Neural progenitor cell (in vitro differentiated cells): ENCODE measurements at regions not wholly inside any gene's neighbourhood (a gene's known extent, or its start where the extent isn't known, plus 50 kb on each side); places are given as distances from the start of the nearest gene placed in this dataset.

Source experiments
- DNase-seq: peaks from one replicate; pipeline ENCODE4 v3.0.0-alpha.2; 2016; ENCODE audit warnings: low spot score
- H2AFZ ChIP-seq: fragments of 200-600 bp; sonication (generic); replicated peaks from 2 replicates; pipeline ENCODE4 v1.6.1; 2016; ENCODE audit warnings: antibody characterized with exemption
- H3F3A ChIP-seq: fragments of 200-600 bp; sonication (generic); 2 replicates; pipeline ENCODE4 v1.6.1; 2016; ENCODE audit warnings: antibody characterized with exemption, low read depth
- H3K27ac ChIP-seq: fragments of 200-600 bp; sonication (generic); 2 replicates; pipeline ENCODE4 v1.5.1; 2016; ENCODE audit warnings: mild to moderate bottlenecking
- H3K27me3 ChIP-seq: fragments of 200-600 bp; sonication (generic); 2 replicates; pipeline ENCODE4 v1.6.1; 2016; ENCODE audit warnings: mild to moderate bottlenecking, moderate library complexity
- H3K36me3 ChIP-seq: fragments of 200-600 bp; sonication (generic); 2 replicates; pipeline ENCODE4 v1.5.1; 2016
- H3K4me1 ChIP-seq: fragments of 200-600 bp; sonication (generic); 2 replicates; pipeline ENCODE4 v1.6.1; 2016; ENCODE audit warnings: mixed run types
- H3K4me2 ChIP-seq: fragments of 200-600 bp; sonication (generic); 2 replicates; pipeline ENCODE4 v1.6.1; 2016
- H3K4me3 ChIP-seq: fragments of 200-600 bp; sonication (generic); 2 replicates; pipeline ENCODE4 v1.5.1; 2016
- H3K79me2 ChIP-seq: fragments of 200-600 bp; sonication (generic); 2 replicates; pipeline ENCODE4 v1.6.1; 2016; ENCODE audit warnings: low read depth
- H3K9ac ChIP-seq: fragments of 200-600 bp; sonication (generic); 2 replicates; pipeline ENCODE4 v1.6.1; 2016
- H3K9me3 ChIP-seq: fragments of 200-600 bp; sonication (generic); 2 replicates; pipeline ENCODE4 v1.5.1; 2016; ENCODE audit warnings: low read depth
- H4K20me1 ChIP-seq: fragments of 200-600 bp; sonication (generic); 2 replicates; pipeline ENCODE4 v1.6.1; 2016; ENCODE audit warnings: low read depth
- H3K27ac Mint-ChIP-seq: 3 replicates; pipeline ENCODE4 v1.8.0; 2021; ENCODE audit warnings: mixed read lengths
- H3K27me3 Mint-ChIP-seq: 2 replicates; pipeline ENCODE4 v1.8.0; 2022; ENCODE audit warnings: low read depth, mild to moderate bottlenecking, inconsistent platforms, moderate library complexity, mixed read lengths; ENCODE audit not compliant: insufficient read depth
- H3K36me3 Mint-ChIP-seq: 3 replicates; pipeline ENCODE4 v1.8.0; 2021; ENCODE audit warnings: mixed read lengths
- H3K4me1 Mint-ChIP-seq: 3 replicates; pipeline ENCODE4 v1.8.0; 2021; ENCODE audit warnings: mixed read lengths
- H3K4me3 Mint-ChIP-seq: 3 replicates; pipeline ENCODE4 v1.8.0; 2021; ENCODE audit warnings: mild to moderate bottlenecking, moderate library complexity, mixed read lengths
- H3K9me3 Mint-ChIP-seq: 3 replicates; pipeline ENCODE4 v1.8.0; 2020; ENCODE audit warnings: mixed read lengths
- CTCF ChIP-seq: fragments of 200-600 bp; sonication (generic); IDR thresholded peaks from 2 replicates; pipeline ENCODE4 v1.5.1; 2017; ENCODE audit warnings: antibody characterized with exemption, mild to moderate bottlenecking
- EZH2 ChIP-seq: fragments of 200-600 bp; sonication (generic); IDR thresholded peaks from 2 replicates; pipeline ENCODE4 v1.6.1; 2017; ENCODE audit warnings: antibody characterized with exemption, mild to moderate bottlenecking, moderate library complexity
- EZH2phosphoT487 ChIP-seq: fragments of 200-600 bp; sonication (generic); IDR thresholded peaks from 2 replicates; pipeline ENCODE4 v1.6.1; 2017; ENCODE audit warnings: antibody characterized with exemption

GRCh38 chr10:130480491-130480890, 344.3 kb downstream of the GLRX3 start:
- Histone ChIP-seq H3K9me3 (no peaks in the 10 kb centered on the region), H3K4me2 (no peak overlapping the region), H3K27me3 (no peaks in the 10 kb centered on the region), H2AFZ (no peak overlapping the region), H3F3A (no peaks in the 10 kb centered on the region), H3K27ac (no peak overlapping the region), H3K79me2 (no peaks in the 10 kb centered on the region), H3K4me3 (no peak overlapping the region), H3K9ac (no peak overlapping the region), H4K20me1 (no peaks in the 10 kb centered on the region), H3K4me1 (peaks cover 4% of the 10 kb centered on the region), H3K36me3 (no peaks in the 10 kb centered on the region)
- H3K27me3 Mint-ChIP-seq: peaks cover 8% of the 10 kb centered on the region
- no peak overlapping the region for H3K4me3 Mint-ChIP-seq
- H3K4me1 Mint-ChIP-seq: peaks cover 6% of the 10 kb centered on the region
- no peak for DNase-seq
- H3K9me3 Mint-ChIP-seq: peaks cover 2% of the 10 kb centered on the region
- H3K27ac Mint-ChIP-seq: no peak overlapping the region
- TF ChIP-seq EZH2 (no peak), EZH2phosphoT487 (no peak), CTCF (no peak)
- no peaks in the 10 kb centered on the region for H3K36me3 Mint-ChIP-seq

- no peak overlapping the region for H3K4me3 ChIP-seq
- H3K9me3 ChIP-seq: no peaks in the 10 kb centered on the region
- no peak overlapping the region for H3K27ac ChIP-seq
- H3K4me2 ChIP-seq: no peak overlapping the region
- H3K9ac ChIP-seq: no peak overlapping the region
- no peaks in the 10 kb centered on the region for H3K36me3 ChIP-seq
- no peak for TF ChIP-seq CTCF
- no peak for TF ChIP-seq EZH2
- no peak for TF ChIP-seq EZH2phosphoT487
- no peak for DNase-seq
- Mint-ChIP-seq H3K27ac (no peak overlapping the region), H3K36me3 (no peaks in the 10 kb centered on the region), H3K4me3 (no peak overlapping the region), H3K9me3 (peaks cover 2% of the 10 kb centered on the region), H3K4me1 (peaks cover 6% of the 10 kb centered on the region), H3K27me3 (peaks cover 8% of the 10 kb centered on the region)
- H4K20me1 ChIP-seq: no peaks in the 10 kb centered on the region
- H3K27me3 ChIP-seq: no peaks in the 10 kb centered on the region
- no peaks in the 10 kb centered on the region for H3F3A ChIP-seq
- H2AFZ ChIP-seq: no peak overlapping the region
- no peaks in the 10 kb centered on the region for H3K79me2 ChIP-seq
- peaks cover 4% of the 10 kb centered on the region for H3K4me1 ChIP-seq
These were observed 345.1 kb downstream of the GLRX3 start for GRCh38 chr10:130481076-130481930.

GRCh38 chr10:130481936-130482335, 345.7 kb downstream of the GLRX3 start:
- Histone ChIP-seq H4K20me1 (no peaks in the 10 kb centered on the region), H3K36me3 (no peaks in the 10 kb centered on the region), H3K9ac (no peak overlapping the region), H3F3A (peaks cover 3% of the 10 kb centered on the region), H3K27me3 (no peaks in the 10 kb centered on the region), H2AFZ (no peak overlapping the region), H3K27ac (no peak overlapping the region), H3K9me3 (no peaks in the 10 kb centered on the region), H3K79me2 (no peaks in the 10 kb centered on the region), H3K4me3 (no peak overlapping the region), H3K4me1 (peaks cover 10% of the 10 kb centered on the region), H3K4me2 (no peak overlapping the region)
- Mint-ChIP-seq H3K27ac (no peak overlapping the region), H3K4me3 (no peak overlapping the region), H3K27me3 (peaks cover 6% of the 10 kb centered on the region), H3K36me3 (no peaks in the 10 kb centered on the region), H3K9me3 (peaks cover 2% of the 10 kb centered on the region), H3K4me1 (peaks cover 8% of the 10 kb centered on the region)
- no peak for DNase-seq
- no peak for TF ChIP-seq EZH2
- TF ChIP-seq CTCF: no peak
- TF ChIP-seq EZH2phosphoT487: no peak
